ENCODE measurements at regions not wholly inside any gene's neighbourhood (a gene's known extent, or its start where the extent isn't known, plus 50 kb on each side); places are given as distances from the start of the nearest gene placed in this dataset.

DNA sequence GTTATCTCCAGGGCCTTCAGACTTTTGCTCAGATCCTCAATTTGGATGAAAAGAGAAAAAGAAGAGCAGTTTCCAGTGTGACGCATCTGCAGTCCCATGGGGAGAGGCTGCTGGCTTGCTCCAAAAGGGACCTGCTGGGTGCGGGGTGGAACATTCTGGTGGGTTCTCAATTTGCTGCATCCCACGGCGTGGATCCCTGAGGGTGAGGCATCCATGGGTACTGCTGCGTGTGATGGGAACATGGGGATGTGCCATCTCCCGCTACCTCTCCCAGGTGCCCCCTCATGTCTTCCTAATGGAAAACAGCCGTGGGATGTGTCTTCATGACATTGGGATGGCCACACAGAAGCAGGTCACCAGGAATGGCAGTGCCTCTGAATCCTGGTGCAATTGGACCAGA is 221.3 kb upstream of the AJAP1 start:
- intact Hi-C loops (cut with DNase I, micrococcal nuclease), result no loop called here
- ATAC-seq (no peak), DNase-seq (no peak)

DNA sequence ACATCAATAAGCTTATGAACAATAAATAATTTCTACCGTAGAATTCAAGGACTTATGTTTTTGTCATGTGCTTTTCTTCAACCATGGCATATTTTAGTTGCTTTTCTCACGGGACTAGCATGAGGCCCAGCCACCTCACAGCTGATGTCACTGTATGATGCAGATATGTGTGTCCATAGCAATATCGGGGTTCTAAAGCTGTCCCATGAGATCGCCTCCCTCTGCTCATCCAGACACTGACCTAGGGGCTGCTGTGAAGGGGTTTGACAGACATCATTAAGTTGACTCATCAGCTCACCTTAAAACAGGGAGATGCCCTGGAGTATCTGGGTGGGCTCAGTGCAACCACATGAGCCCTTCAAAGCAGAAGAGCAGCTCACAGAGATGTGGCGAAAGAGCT is 210.3 kb upstream of the AJAP1 start:
- no peak for DNase-seq
- intact Hi-C loops (cut with DNase I, micrococcal nuclease), result no loop called here
- ATAC-seq, result no peak

DNA sequence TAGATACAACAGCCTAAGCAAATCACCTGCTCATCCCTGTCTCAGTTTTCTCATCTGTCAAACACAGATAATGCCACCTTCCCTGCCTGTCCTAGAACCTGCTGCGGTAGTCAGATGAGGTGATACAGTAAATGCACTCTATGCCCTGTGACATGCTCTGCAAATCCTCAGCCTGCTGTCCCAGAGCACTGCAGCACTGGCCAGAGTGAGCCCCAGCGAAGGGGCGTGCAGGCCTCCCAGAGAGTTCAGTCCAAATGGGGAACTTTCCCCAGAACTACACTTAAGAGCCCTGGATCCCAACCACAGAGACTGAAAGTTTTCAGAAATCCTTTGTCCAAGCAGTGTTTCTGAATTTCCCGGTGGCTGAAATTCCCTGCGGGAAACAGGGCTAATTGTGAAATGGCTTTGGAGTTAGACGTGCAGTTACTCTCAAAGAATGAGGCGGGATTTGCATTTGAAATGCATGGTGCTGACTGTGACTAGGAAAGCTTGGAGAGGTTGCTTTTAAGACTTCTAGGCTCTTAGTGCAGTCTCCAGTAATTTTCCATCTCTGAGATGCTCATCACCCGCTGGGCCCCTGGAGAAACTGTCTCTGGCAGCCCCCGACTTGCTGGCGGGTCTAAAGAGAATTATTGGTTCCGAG is 206.5 kb upstream of the AJAP1 start:
- intact Hi-C loops (cut with DNase I, micrococcal nuclease), result no loop called here
- ATAC-seq (no peak), DNase-seq (no peak)

DNA sequence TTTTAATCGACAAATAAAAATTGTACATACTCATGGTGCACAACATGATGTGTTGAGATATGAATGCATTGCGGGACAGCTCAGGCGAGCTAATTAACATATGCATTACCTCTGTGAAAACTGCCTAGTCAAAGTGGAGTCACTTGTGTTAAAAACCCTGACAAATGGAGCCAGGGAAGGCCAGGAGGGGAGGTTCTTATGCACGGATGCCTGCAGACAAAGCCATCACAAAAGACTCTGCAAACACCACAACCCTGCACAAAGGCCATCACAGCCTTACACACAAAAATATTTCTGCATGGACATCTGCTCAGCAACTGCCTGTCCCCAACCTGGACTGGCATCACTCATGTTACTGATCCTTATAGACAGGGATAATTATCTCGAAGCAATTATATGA is 204.4 kb upstream of the AJAP1 start:
- ATAC-seq (no peak), DNase-seq (no peak)
- intact Hi-C loops (cut with DNase I, micrococcal nuclease), result no loop called here

DNA sequence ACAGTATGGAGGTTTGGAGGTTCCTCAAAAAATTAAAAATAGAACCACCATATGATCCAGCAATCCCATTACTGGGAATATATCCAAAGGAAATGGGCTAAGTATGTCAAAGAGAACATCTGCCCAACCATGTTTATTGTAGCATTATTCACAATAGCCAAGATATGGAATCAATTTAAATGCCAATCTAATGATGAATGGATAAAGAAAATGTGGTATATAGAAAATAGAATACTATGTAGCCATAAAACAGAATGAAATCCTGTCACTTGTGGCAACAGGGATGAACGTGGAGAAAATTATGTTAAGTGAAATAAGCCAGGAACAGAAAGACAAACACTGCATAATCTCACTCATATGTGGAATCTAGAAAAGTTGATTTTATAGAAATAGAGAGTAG is 201.7 kb upstream of the AJAP1 start:
- intact Hi-C loops (cut with DNase I, micrococcal nuclease), result no loop called here
- no peak for DNase-seq
- no peak for ATAC-seq

DNA sequence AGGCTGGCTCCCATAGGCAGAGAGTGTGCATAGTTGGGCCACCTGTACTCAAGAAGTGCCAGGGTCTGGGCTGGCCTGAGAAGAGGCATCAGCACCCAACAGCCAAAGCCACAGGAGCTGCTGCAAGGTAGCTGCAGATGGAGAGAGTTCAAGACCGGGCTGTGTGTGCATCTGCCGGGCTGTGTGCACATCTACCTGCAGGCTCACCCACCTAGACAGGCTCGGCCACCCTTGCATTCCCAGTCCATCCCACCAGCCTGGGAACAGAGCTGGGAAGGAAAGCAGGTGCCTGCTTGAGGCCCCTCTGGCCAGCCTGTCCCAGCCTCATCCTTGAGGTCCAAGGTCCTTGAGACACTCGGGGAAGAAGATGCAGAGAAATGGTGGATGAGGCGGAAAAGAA is 194.4 kb upstream of the AJAP1 start:
- intact Hi-C loops (cut with DNase I, micrococcal nuclease), result no loop called here
- DNase-seq (no peak), ATAC-seq (no peak)

DNA sequence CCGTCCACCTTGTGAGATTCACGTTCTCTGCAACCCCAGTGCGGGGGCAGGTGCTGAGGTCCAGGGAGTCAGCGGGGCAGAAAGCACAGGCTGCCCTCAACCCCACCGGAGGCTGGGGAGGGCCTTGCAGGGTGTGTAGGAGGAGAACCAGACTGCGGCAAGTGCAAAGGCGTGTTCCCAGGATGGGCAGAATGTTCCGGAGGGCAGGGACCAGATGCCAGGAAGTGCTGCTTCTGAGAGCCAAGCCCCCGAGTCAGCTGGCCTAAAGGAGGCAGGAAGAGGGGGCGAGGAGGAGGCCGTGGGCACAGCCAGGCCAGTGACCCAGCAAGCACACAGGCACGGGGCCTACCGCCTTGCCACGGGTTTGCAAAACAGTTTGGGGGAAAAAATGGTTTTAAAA is 193.8 kb upstream of the AJAP1 start:
- intact Hi-C loops (cut with DNase I, micrococcal nuclease), result no loop called here
- DNase-seq, result no peak
- ATAC-seq, result no peak

DNA sequence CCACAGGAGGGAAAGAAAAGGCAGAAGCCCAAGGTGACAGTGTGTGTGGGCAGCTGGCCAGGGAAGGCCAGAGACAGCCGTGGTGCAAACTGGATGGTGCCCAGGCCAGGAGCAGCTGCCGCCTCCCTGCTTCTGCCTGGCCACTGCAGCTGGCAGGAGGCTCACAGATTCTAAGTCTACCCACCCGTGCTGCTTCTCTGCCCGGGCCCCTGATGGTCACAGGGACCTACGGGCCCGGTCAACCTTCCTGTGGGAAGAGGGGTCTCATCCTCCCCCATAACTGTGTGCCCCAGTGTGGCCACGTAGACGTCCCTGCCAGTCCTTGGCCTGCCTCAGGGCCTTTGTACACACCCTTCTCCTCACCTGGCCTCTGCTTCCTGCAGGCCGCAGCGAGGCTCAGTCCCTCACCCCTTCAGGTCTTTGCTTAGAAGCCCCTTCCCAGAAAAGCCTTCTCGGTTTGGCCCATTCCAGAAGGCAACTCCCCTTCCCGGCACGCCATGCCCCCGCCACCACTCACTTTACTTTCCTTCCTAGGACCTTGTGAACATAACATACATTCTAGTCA is 192.6 kb upstream of the AJAP1 start:
- DNase-seq, result no peak
- no peak for ATAC-seq
- intact Hi-C loops (cut with DNase I, micrococcal nuclease), result no loop called here

DNA sequence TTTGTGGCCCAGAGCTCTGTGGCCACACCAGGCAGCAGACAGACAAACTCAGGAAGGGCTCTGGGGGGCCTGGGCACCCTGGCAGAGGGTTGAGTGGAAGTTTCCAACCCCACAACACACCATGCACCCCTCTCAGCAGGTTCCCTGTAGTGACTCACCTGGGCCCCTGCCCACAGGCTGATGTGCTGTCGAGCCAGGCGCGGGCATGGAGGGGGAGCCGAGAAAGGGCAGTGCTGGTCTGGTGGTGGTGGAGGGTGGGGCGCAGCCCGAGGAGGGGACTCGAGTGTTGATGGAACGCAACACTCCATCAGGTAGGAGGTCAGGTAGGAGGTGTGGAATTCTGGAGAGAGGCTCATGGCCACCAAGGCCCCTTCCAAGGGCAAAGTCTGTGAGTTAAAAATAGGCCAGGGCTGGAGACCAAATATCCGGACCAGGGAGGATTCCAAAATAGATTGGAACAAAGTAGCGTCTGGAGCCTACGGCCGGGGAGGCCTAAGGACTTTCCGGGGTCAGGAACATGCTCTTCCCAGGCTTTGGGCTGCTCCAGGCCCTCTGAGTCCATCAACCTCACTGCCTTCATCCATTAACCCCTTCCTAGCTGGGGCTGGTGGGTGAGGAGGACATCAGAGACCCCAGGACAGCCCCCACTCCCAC is 191.5 kb upstream of the AJAP1 start:
- intact Hi-C loops (cut with DNase I, micrococcal nuclease), result no loop called here
- no peak for DNase-seq
- ATAC-seq, result no peak

DNA sequence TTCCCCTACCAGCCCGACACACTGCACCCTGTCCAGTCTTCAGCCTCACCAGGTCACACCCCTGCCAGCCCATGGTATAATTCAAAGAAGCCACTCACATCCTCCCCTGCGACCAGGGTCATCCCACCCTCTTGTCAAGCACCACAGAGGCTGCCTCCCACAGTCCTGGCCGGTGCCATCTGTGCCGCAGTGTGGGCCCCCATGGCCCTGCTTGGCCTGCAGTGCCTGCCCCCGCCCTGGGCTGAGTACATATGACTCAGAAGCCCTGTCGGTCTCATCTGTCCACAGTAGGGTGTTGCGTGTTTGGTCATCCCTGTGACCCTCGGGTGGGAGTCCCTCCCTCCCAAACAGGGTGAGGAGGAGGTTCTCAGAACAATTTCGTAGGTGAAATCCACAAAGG is 190.8 kb upstream of the AJAP1 start:
- DNase-seq (no peak), ATAC-seq (no peak)
- intact Hi-C loops (cut with DNase I, micrococcal nuclease), result no loop called here

DNA sequence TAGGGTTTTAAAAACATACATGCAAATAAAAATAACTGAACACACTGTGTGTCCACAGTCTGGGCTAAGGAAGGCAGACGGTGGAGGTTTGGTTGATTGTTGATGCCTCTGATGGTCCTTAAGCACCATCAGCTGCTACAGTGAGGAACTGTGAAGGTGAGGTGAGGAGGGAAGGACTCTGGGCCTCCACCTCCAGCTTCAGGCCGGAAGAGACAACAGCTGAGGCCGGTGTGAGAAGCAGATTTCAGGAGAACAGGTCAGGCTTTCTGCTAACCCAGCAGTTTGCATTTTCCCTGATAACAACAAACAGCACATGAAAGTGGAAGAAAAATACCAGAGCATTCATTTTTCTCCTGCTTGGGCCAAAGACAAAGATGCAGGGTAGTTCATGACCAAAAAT is 189.9 kb upstream of the AJAP1 start:
- intact Hi-C loops (cut with DNase I, micrococcal nuclease), result no loop called here
- DNase-seq (no peak), ATAC-seq (no peak)

DNA sequence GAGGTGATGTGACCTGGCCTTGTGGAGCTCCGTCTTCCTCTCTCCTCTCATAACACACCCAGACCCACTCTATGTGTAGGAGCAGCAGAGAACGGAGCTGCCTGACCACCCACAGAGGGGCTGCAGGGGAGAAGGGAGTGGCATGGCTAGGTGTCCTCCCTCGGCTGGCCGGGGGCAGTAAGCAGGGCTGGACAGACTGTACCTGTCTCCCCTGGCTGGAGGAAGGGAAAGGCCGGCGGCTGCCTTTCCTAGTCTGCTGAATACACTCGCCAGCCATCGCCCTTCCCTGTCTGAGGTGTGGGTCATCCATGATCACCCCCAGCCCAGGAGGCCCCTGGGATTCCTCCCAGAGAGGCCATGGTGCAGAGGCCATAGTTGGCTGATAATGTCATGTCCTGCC is 187.2 kb upstream of the AJAP1 start:
- no peak for ATAC-seq
- no peak for DNase-seq
- intact Hi-C loops (cut with DNase I, micrococcal nuclease), result no loop called here

DNA sequence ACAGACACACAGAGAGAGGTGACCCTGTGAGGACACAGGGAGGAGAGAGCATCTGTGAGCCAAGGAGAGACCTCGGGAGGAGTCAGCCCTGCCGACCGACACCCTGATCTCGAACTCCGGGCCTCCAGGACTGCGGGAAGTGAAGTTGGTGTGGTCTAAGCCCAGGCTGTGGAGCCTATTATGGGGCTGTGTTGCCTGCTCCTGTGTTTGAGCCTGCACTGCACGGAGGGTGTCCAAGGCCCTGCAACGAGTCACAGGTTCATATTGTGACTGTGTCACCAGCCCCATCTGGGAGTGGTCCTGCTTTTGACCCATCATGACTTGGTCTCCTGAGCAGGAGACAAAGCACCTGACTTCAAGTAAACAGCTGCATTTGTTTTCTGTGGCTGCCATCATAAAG is 186.0 kb upstream of the AJAP1 start:
- no peak for DNase-seq
- intact Hi-C loops (cut with DNase I, micrococcal nuclease), result no loop called here

DNA sequence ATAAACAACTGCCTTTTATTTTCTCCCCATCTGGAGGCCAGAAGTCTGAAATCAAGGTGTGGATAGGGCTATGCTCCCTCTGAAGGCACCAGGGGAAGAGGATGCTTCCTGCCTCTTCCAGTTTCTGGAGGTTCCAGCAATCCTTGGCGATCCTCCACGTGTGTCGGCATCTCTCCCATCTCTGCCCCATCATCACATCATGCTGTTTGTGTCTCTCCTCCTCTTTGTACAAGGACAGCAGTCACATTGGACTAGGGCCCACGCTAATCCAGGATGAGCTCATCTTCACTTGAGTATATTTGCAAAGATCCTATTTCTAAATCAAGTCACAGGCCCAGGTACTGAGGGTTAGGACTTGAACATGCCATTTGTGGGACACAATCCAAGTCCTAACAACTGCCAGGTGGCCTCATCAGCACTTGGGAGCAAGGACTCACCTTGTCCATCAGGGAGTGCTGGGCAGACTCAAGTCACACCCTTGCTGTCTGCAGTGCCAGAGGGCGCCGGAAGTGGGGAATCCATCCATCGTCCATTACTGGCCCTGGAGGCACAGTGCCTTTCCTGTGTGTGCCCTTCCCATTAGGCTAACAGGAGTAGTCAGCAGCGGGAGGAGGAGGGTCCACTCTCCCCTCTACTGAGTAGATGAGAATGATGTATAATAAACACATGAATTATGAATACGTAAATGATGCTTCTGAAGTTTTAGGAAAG is 185.4 kb upstream of the AJAP1 start:
- no peak for DNase-seq
- no peak for ATAC-seq
- intact Hi-C loops (cut with DNase I, micrococcal nuclease), result no loop called here

More for the DNA sequence above, 186.0 kb upstream of the AJAP1 start:
- no peak for ATAC-seq

DNA sequence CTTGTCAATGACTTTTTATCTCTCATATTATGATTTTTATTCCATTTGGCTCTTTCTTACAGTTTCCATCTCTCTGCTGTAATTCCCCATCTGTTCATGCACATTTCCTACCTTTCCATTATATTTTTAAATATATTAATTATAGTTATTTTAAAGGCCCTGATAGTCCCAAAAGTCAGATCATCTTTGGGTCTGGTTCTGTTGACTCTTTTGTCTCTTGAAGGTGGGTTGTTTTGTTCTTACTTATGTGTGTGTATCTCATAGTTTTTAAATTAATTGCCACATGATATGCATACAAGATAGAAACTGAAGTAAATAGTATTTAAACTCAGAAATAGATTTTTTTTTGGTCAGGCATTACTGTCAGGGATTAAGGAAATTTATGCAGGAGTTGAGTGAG is 178.0 kb upstream of the AJAP1 start:
- intact Hi-C loops (cut with DNase I, micrococcal nuclease), result no loop called here
- no peak for DNase-seq
- ATAC-seq, result no peak

DNA sequence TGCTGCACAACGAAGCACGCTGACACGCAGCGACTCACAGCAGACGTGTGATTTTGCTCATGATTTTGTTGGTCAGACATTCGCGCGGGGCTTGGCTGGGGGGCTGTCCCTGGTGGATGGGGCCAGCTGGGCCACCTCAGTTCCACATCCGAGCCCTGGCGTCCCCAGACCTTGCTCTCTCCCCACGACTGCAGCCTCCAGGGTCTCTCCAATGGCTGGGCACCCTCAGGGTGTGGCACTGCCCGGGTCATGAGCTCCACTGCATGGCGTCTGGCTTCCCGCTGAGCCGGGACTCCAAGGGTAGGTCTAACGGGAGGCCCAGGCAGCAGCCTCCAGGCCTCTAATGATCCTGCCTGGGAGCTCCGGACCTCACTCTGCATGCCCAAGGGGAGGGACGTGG is 173.0 kb upstream of the AJAP1 start:
- no peak for DNase-seq

DNA sequence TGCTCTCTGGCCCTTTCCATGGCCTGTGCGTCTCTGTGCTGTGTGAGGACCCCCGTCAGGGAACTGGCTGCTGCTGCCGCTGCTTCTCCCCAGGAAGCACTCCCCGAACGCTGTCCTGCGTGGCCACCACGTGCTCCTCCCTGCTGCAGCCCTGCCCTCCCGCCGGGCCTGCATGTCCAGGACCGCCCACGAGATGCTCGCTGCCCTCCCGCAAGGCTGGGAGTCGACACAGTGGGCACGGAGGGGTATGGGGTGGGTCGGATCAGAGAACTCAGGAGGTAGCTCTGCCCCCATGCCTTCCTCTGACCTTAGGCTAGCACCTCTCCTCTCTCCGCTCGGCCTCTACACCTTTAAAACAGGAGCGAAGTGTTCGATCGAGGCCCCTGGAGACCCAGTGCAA is 171.9 kb upstream of the AJAP1 start:
- DNase-seq (no peak), ATAC-seq (no peak)
- intact Hi-C loops (cut with DNase I, micrococcal nuclease), result no loop called here

More for the DNA sequence above, 173.0 kb upstream of the AJAP1 start:
- intact Hi-C loops (cut with DNase I, micrococcal nuclease), result no loop called here
- no peak for ATAC-seq

DNA sequence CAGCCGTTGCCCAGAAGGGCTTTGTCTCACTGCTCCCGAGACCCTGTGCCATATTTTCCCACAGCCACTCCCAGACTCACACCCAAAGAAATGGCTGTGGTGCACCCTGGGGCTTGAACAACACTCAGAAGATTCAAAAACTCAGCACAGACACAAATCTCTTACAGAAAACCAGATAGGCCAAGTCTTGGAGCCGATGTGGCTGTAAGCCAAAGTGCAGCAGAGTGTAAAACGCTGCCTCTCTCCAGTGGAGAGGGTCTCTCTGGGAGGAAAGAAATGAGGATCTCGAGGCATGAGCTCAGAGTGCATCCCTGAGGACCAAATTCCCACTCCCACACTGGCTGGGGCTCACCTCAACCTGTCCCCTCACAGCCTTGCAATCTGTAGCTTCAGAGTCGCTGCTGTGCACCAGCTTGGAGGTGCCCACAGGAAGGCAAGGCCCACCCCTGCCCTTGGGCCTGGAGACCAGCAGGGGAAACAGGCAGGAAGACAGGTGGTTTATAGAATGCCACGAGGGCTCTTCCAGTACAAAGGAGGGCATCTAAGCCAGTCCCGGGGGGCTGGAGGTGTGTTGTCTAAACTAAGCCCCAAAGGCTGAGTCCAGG is 171.3 kb upstream of the AJAP1 start:
- ATAC-seq (no peak), DNase-seq (no peak)
- intact Hi-C loops (cut with DNase I, micrococcal nuclease), result no loop called here

DNA sequence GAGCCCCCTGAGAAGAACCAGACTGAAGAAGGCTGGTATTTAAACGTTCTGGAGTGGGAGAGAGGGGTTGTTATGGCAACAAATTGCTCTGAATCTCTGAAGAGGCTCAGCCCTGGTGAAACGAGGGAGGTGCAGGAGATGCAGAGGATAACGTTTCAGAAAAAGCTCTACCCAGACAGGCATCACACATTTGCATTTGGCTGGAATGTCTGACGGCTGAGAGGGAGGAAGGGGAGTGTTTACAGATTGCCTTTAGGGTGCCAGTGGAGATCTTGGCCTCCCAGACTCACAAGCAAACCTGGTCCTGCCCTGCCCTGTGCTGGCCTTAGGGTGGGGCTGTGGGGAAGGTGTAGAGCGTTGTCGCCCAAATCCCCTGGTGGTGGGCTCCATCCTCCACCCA is 169.0 kb upstream of the AJAP1 start:
- DNase-seq, result no peak
- ATAC-seq, result no peak
- intact Hi-C loops (cut with DNase I, micrococcal nuclease), result no loop called here

DNA sequence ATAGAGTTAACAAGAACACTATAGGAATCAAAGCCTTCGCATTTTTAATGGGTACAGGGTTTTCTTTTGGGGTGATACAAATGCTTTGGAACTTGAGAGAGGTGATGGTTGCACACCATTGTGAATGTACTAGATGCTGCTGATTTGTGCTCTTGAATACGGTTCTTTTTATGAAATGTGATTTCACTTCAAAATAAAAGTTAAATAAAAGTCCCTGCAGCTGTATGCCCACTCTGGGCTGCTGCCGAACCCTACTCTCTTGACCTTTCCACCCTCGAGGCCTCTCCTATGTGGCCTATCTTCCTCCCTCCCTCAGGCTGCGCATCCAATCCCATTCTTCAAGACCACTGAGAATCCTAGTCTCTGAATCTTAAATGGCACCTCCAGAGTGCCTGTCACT is 168.5 kb upstream of the AJAP1 start:
- no peak for DNase-seq
- intact Hi-C loops (cut with DNase I, micrococcal nuclease), result no loop called here
- ATAC-seq, result no peak
